Activated naive CD8-positive, alpha-beta T cell treated with anti-CD3 and anti-CD28 coated beads for 36 hours (primary cell): ENCODE measurements at regions not wholly inside any gene's neighbourhood (a gene's known extent, or its start where the extent isn't known, plus 50 kb on each side); places are given as distances from the start of the nearest gene placed in this dataset.

Source experiments
- DNase-seq: peaks from one replicate; pipeline ENCODE4 v3.0.0; 2021
- H3K27ac Mint-ChIP-seq: one replicate; pipeline ENCODE4 v1.8.0; 2022; ENCODE audit warnings: mild to moderate bottlenecking, moderate library complexity, mixed read lengths
- H3K27me3 Mint-ChIP-seq: one replicate; pipeline ENCODE4 v1.8.0; 2022; ENCODE audit warnings: mild to moderate bottlenecking, mixed read lengths
- H3K36me3 Mint-ChIP-seq: one replicate; pipeline ENCODE4 v1.8.0; 2021; ENCODE audit warnings: mild to moderate bottlenecking, mixed read lengths
- H3K4me1 Mint-ChIP-seq: one replicate; pipeline ENCODE4 v1.8.0; 2021; ENCODE audit warnings: mixed read lengths
- H3K4me3 Mint-ChIP-seq: one replicate; pipeline ENCODE4 v1.8.0; 2022; ENCODE audit warnings: mild to moderate bottlenecking, moderate library complexity, mixed read lengths
- H3K9me3 Mint-ChIP-seq: one replicate; pipeline ENCODE4 v1.8.0; 2022; ENCODE audit warnings: mixed read lengths

DNA sequence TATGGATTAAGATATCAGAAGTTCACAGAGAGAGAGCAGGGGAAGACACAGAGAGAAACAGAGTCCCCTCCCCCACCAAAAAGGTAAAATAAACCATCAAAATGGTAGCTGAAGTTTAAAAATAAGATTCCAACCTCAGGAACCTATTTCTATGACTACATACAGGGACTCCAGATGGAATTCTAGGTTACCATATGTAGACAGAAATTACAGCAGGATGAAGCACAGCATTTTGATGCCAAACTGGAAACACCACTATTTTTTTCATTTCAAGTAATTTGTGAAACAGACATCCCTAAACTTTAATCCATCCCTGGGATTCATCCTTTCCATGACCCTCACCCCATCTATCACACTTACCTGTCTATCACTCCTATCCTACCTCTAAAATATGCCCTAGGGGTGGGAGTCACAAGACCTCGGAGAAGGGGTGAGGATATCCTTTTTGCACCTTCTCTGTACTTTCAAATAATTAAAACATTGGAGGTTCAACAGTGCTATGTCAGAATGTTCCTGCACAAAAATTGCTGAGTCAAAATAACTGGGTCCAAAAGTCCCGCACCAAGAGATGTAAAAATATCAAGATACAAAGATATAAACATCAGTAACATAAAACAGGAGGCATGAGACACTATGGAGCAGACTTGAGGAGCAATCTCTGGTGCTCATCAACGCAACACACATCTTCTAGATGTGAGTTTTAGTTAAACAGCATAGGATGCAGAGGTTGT, 344.5 kb upstream of the RASGEF1B start:
- H3K36me3 Mint-ChIP-seq: no peaks in the 10 kb centered on the region
- no peaks in the 10 kb centered on the region for H3K4me1 Mint-ChIP-seq
- DNase-seq: no peak
- H3K27me3 Mint-ChIP-seq: peaks cover 17% of the 10 kb centered on the region
- no peaks in the 10 kb centered on the region for H3K9me3 Mint-ChIP-seq
- H3K27ac Mint-ChIP-seq: no peak overlapping the region
- H3K4me3 Mint-ChIP-seq: no peak overlapping the region

DNA sequence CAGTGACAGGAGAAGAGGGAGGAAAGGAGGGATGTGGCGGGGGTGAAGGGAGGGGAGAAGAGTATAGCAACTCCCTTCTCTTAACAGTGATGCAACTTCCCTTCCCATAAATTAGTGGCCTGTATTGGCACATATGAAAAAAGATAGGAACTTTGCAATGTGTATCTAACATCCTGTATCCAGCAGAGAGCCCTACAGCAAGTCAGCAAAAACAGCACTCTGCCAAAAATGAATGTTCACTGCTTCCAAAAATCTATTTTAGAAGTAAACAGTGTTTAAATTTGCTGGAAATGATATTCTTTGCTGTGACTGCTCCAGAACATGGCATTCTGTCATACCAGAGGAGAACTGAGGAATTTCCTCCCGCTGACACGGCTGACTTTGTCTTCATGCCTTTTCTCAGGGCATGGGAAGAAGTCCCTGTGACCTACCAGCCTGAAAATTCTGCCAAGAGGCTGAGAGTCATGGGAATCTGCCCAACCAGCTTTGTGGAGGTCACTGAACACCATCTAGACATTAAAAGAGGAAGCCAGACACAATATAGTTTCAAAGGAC, 343.4 kb upstream of the RASGEF1B start:
- DNase-seq: no peak
- H3K4me3 Mint-ChIP-seq: no peak overlapping the region
- H3K9me3 Mint-ChIP-seq: no peaks in the 10 kb centered on the region
- H3K27me3 Mint-ChIP-seq: peaks cover 11% of the 10 kb centered on the region
- no peaks in the 10 kb centered on the region for H3K36me3 Mint-ChIP-seq
- H3K4me1 Mint-ChIP-seq: no peaks in the 10 kb centered on the region
- H3K27ac Mint-ChIP-seq: no peak overlapping the region

DNA sequence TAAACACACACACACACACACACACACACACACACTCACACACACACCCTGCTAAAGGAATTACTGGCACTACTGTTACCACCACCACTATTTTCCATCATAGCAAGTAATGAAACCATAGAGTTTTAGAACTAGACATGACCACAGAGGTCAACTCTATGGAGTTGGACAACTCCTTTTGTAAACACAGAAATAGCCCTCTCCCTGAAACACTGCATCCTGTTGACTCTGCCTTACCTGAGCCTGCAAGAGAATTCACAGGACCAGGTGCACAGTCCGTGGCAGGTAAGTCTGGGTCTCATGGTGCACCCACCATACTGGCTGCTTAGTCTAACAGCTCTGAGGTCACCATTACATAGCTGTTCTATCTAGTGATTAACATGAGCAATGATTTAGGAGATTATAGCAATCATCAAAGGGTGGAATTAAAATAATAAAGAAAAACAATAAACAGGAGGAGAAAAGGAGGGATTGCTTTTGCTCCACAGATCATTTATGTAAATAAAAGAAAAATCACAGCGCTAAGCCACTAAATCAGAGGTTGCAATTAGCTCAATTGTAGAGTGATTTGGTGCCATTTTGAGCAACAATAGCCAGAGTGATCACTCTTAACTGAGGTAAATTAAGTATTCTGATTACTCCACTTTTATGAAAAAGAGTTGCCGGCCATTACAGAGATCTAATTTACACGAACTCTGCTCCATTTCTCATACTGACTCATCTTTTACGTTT, 340.0 kb upstream of the RASGEF1B start:
- H3K27ac Mint-ChIP-seq: no peak overlapping the region
- peaks cover 6% of the 10 kb centered on the region for H3K27me3 Mint-ChIP-seq
- no peaks in the 10 kb centered on the region for H3K9me3 Mint-ChIP-seq
- H3K4me1 Mint-ChIP-seq: no peaks in the 10 kb centered on the region
- H3K36me3 Mint-ChIP-seq: no peaks in the 10 kb centered on the region
- H3K4me3 Mint-ChIP-seq: no peak overlapping the region
- DNase-seq: no peak

DNA sequence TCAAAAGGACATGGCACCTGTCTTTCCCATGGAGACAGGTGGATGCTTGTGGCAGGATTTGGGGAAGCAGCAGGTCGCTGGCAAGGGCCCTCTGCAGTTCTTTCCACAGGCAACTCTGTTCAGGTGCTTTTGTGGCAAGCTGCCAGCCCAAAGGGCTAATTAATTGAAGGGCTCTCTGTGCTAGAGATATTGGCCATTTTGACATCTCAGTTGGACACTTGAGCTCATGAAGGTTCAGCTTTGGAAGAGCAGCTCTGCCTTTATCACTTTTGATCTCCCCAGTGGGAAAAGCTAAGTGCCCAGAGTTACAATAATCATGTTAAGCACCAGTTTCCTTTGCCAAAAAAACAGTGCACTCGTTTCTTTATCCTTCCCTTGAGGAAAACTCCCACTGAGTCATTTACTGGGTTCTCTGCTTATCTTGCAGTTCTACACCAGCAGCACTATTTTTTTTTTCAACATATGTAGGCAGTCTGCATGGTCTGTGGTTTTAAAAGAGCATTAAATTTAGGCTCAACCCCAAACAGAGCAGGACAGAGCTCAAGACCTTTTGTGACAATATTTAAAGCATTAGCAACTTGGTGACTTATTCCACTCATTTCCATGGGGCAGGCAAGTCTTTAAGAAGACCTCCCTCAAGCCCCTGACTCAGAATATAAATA, 336.4 kb upstream of the RASGEF1B start:
- Mint-ChIP-seq H3K27me3 (peaks cover 6% of the 10 kb centered on the region), H3K4me1 (no peaks in the 10 kb centered on the region), H3K27ac (no peak overlapping the region), H3K36me3 (peaks cover under 1% of the 10 kb centered on the region), H3K9me3 (no peaks in the 10 kb centered on the region), H3K4me3 (no peak overlapping the region)
- no peak for DNase-seq

DNA sequence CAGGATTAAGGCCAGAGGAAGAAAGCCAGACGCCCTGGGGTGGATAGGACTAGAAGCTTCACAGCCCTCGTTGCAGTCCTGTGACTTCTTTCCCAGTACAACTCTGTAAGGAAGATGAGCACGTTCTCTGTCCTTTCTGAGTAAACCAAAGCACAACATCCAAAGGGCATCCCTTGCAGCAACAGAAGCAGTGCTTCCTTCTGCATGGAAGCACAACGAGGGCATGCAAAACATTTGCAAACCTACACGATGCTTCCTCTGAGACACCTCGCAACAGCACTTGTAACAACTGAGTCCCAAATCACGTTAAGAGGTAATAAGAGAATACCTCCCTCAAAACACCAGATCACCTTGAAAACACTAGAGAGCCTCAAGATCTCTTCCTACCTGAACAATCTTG, 335.7 kb upstream of the RASGEF1B start:
- no peaks in the 10 kb centered on the region for H3K4me1 Mint-ChIP-seq
- peaks cover 4% of the 10 kb centered on the region for H3K27me3 Mint-ChIP-seq
- DNase-seq: no peak
- H3K27ac Mint-ChIP-seq: no peak overlapping the region
- H3K9me3 Mint-ChIP-seq: no peaks in the 10 kb centered on the region
- no peak overlapping the region for H3K4me3 Mint-ChIP-seq
- H3K36me3 Mint-ChIP-seq: peaks cover 3% of the 10 kb centered on the region

DNA sequence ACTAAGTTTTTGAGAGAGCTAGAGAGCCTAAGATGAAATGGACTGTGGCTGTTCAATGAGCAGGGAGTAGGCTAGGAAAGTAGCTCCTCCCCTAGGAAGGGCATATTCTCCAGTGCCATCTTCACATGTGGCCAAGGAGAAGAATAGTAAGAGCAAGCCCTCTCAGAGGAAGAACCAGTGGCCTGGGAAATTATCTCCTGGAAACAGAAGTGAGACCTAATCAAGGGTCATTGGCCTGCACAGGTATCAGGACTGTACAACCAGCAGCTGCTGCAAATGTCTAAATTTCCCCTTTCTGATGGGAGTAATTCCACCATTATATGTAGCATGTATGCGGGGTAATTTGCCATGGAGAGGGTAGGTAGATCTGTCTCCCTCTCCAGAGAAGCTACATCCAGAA, 334.8 kb upstream of the RASGEF1B start:
- peaks cover under 1% of the 10 kb centered on the region for H3K4me1 Mint-ChIP-seq
- H3K27me3 Mint-ChIP-seq: no peaks in the 10 kb centered on the region

DNA sequence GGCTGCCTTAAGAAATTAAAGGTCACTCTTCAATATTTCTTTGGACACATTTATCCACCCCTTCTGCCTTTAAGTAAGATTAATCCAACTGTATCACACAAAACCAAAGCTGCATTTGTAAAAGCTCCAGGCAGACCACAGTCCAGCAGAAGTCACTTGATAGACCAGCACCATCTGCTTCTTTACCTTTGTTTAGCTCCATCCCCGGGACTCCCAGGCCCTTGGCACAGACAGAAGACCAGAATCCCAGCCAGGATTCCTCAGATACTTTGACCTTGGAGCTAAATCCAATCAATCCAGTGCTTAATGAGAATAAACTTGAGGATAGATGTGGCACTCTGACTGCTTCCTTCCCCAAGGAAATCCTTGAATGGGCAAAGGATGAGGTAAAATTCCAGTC, 333.1 kb upstream of the RASGEF1B start:
- Mint-ChIP-seq H3K36me3 (peaks cover 3% of the 10 kb centered on the region), H3K4me1 (peaks cover 3% of the 10 kb centered on the region), H3K9me3 (no peaks in the 10 kb centered on the region), H3K4me3 (no peak overlapping the region), H3K27ac (no peak overlapping the region), H3K27me3 (no peaks in the 10 kb centered on the region)
- no peak for DNase-seq

More for the DNA sequence above, 334.8 kb upstream of the RASGEF1B start:
- Mint-ChIP-seq H3K4me3 (no peak overlapping the region), H3K9me3 (no peaks in the 10 kb centered on the region), H3K36me3 (peaks cover 3% of the 10 kb centered on the region), H3K27ac (no peak overlapping the region)
- DNase-seq: no peak

DNA sequence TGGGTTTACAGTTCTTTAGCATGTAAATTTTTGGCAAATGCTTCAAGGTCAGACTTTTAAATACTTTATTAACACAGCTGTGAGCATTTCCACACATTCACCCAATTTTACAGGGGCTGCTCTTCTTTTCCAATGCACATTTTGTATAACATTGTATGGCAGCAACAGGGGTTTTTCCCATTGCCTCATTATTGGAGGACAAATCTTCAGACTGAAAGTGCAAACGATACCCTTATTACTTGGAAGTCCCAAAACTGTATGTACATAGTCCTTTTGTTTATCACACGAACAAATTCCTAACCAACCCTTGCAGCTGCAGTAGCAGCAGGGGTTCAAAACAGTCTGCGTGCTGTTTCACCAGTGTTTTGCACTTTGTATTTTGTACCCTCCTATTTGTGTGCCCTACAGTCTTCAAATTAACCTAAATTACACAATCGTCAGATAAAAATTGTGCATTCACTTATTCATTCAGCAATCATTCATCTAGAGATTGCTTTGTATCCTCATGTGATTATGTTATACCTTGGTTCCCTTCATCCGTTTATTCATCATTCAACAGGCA, 330.7 kb upstream of the RASGEF1B start:
- Mint-ChIP-seq H3K9me3 (peaks cover 4% of the 10 kb centered on the region), H3K4me1 (peaks cover 5% of the 10 kb centered on the region), H3K36me3 (peaks cover 6% of the 10 kb centered on the region), H3K4me3 (no peak overlapping the region), H3K27ac (no peak overlapping the region), H3K27me3 (no peaks in the 10 kb centered on the region)
- no peak for DNase-seq

DNA sequence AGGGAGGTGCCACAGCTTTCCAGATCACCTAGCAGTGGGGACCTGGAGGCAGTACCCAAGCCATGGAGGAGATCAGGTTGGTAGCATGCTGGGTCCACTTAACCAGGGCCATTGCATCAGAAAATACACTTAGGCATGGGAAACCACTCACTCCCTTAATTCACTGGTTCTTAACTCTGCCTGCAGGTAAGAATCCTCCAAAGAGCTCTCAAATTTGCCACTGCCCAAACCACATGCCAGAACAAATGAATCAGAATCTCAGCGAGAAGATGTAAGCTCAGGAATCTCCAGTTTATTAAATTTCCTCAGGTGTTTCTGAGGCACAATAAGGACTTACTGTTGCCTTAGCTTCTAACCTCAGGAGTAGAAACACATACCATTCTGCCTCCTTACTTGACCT, 327.7 kb upstream of the RASGEF1B start:
- no peak for DNase-seq
- Mint-ChIP-seq H3K27ac (no peak overlapping the region), H3K9me3 (peaks cover 4% of the 10 kb centered on the region), H3K4me3 (no peak overlapping the region), H3K27me3 (no peaks in the 10 kb centered on the region), H3K4me1 (peaks cover 13% of the 10 kb centered on the region), H3K36me3 (peaks cover 6% of the 10 kb centered on the region)

DNA sequence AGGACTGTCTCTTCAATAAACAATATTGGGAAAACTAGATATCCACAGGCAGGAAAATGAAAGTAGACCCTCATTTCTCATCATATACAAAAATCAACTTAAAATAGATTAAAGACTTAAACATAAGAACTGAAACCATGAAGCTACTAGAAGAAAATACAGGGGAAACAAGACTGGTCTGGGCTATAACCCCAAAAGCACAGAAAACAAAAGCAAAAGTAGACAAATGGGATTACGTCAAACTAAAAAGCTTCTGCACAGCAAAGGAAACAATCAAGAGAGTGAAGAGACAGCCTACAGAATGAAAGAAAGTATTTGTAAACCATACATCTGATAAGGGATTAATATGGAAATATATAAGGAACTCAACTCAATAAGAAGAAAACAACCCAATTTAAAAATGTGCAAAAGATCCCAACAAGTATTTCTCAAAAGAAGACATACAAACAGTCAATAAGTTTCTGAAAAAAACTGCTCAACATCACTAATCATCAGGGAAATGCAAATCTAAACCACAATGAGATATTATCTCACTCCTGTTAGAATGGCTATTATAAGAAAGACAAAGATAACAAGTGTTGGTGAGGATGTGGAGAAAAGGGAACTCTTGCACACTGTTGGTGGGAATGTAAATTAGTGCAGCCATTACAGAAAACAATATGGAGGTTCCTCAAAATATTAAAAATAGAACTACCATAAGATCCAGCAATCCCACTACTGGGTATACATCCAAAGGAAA, 325.3 kb upstream of the RASGEF1B start:
- H3K27ac Mint-ChIP-seq: no peak overlapping the region
- no peak overlapping the region for H3K4me3 Mint-ChIP-seq
- H3K9me3 Mint-ChIP-seq: peaks cover 4% of the 10 kb centered on the region
- no peaks in the 10 kb centered on the region for H3K27me3 Mint-ChIP-seq
- H3K4me1 Mint-ChIP-seq: peaks cover 13% of the 10 kb centered on the region
- DNase-seq: no peak
- H3K36me3 Mint-ChIP-seq: peaks cover 3% of the 10 kb centered on the region

DNA sequence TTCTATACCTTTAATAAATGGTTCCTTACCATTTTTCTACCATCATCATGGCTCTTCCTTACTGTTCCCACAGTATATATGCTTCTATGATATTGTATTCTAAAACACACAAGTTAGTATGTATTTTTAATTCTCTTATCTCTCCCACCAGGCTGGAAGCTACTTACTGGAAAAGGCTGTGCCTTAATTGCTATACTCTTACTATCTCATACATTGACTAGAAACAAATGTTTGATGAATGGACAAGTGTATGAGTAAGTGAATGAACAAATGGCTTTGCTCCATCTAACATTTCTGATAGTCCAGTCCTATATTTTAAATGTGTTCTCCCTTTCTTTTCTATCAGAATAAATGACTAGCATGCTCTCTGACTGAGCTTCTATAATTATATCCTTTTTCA, 320.8 kb upstream of the RASGEF1B start:
- H3K27me3 Mint-ChIP-seq: no peaks in the 10 kb centered on the region

DNA sequence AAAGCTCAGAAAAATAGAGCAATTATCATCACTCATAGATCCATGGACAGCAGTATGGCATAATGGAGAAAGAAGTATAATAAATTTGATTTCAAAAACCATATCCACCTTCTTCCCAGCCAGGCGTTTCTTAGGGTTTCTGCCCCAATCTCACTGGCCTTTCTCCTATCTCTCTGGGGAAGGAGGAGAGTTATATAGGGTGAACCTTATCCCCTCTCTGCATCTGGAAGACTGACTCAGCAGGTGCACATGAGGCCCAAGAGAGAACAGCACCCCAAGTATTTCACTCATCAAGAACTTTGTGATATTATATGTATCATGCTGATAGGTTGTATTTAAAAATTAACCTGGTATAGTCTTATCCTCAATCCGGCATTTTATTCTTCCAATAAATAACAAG, 318.8 kb upstream of the RASGEF1B start:
- H3K4me3 Mint-ChIP-seq: no peak overlapping the region
- H3K27ac Mint-ChIP-seq: no peak overlapping the region
- H3K9me3 Mint-ChIP-seq: no peaks in the 10 kb centered on the region
- no peak for DNase-seq
- H3K4me1 Mint-ChIP-seq: peaks cover 21% of the 10 kb centered on the region
- H3K36me3 Mint-ChIP-seq: no peaks in the 10 kb centered on the region
- no peaks in the 10 kb centered on the region for H3K27me3 Mint-ChIP-seq

More for the DNA sequence above, 320.8 kb upstream of the RASGEF1B start:
- Mint-ChIP-seq H3K27ac (no peak overlapping the region), H3K4me1 (peaks cover 16% of the 10 kb centered on the region), H3K4me3 (no peak overlapping the region), H3K9me3 (peaks cover under 1% of the 10 kb centered on the region), H3K36me3 (peaks cover under 1% of the 10 kb centered on the region)
- DNase-seq: no peak

DNA sequence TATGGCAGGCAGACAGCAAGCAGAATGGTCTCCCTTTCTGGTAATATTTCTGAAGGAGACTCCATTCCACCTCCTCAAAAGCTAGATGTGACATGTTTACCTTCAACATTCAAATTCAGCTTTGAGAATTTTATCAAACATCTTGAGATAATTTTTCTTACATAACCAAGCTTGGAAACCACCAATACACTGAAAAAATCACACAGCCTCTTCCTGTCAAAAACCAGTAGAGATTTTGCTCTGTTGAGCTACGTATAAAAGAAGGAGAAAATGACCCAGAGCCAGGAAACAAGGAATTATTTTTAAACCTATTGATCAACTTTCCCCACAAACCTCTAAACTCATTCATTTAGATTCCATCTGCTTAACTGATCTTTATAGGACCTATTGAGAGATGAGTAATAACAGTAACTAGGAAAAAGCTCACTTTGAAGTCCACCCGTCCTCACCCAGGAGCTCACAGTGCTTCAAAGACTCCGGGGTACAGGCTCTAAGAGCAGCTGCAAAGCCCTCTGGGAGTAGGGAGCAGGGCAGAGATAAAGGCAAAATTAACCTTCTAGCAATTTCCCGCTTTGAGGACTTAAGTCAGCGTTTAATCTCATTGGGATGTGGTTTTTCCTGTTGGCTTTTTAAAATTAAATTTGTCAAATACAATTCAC, 318.2 kb upstream of the RASGEF1B start:
- no peaks in the 10 kb centered on the region for H3K9me3 Mint-ChIP-seq
- H3K36me3 Mint-ChIP-seq: no peaks in the 10 kb centered on the region
- H3K4me1 Mint-ChIP-seq: peaks cover 22% of the 10 kb centered on the region
- H3K27me3 Mint-ChIP-seq: no peaks in the 10 kb centered on the region
- no peak for DNase-seq
- H3K4me3 Mint-ChIP-seq: no peak overlapping the region
- H3K27ac Mint-ChIP-seq: peak overlapping the region; percentile 9

DNA sequence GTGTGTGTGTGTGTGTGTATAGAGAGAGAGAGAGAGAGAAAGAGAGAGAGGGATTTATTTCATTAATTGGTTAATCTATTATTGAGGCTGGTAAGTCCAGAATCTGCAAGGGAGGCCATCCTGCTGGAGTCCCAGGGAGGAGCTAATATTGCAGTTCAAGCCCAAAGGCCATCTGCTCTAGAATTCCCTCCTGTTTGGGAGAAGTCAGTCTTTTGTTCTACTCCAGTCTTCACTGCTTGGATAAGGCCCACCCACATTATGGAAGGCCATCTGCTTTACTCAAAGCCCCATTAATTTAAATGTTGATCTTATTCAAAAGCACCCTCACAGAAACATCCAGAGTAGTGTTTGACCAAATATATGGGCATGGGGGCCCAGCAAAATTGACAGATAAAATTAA, 317.5 kb upstream of the RASGEF1B start:
- H3K27me3 Mint-ChIP-seq: no peaks in the 10 kb centered on the region
- no peaks in the 10 kb centered on the region for H3K36me3 Mint-ChIP-seq
- no peak overlapping the region for H3K4me3 Mint-ChIP-seq
- H3K27ac Mint-ChIP-seq: no peak overlapping the region
- H3K9me3 Mint-ChIP-seq: no peaks in the 10 kb centered on the region
- peaks cover 22% of the 10 kb centered on the region for H3K4me1 Mint-ChIP-seq
- DNase-seq: no peak
